ENCODE measurements at regions not wholly inside any gene's neighbourhood (a gene's known extent, or its start where the extent isn't known, plus 50 kb on each side); places are given as distances from the start of the nearest gene placed in this dataset.

- TF ChIP-seq CTCF (IDR thresholded peaks at IDR 0.05): no peak
- no peaks in the 10 kb centered on the region for H3K4me1 ChIP-seq (ENCODE audit: insufficient read depth, low read length)
- H3K27me3 ChIP-seq (ENCODE audit: control insufficient read depth in 1 of 2, insufficient read depth in 2 of 2, low read length in 2 of 2): no peaks in the 10 kb centered on the region
- no peaks in the 10 kb centered on the region for H3K4me1 Mint-ChIP-seq (ENCODE audit: low read depth)
- DNase-seq: no peak
- ChIA-PET POLR2A (no interaction called here), CTCF (no interaction called here)
- H3K4me3 Mint-ChIP-seq: no peak overlapping the region
- H3K27ac Mint-ChIP-seq: no peak overlapping the region
- H3K36me3 Mint-ChIP-seq (ENCODE audit: low read depth): no peaks in the 10 kb centered on the region
- no peak for ATAC-seq (ENCODE audit: poor library complexity)
- no peaks in the 10 kb centered on the region for H3K9me3 ChIP-seq (ENCODE audit: control insufficient read depth in 1 of 2, insufficient read depth in 1 of 2, low read length in 2 of 2)
- H3K27ac ChIP-seq (ENCODE audit: low read depth in 1 of 2, low read length in 2 of 2): no peak overlapping the region
- H3K27me3 Mint-ChIP-seq: no peaks in the 10 kb centered on the region
- intact Hi-C loops (cut with DNase I, micrococcal nuclease): no loop called here
- H3K9me3 Mint-ChIP-seq: no peaks in the 10 kb centered on the region
- H3K4me3 ChIP-seq (ENCODE audit: low read length): no peak overlapping the region
- H3K36me3 ChIP-seq (ENCODE audit: insufficient read depth, low read length): no peaks in the 10 kb centered on the region
Measured at GRCh38 chr3:22101811-22102210, 350.8 kb upstream of the ZNF385D start.

GRCh38 chr3:22103423-22103822 lies 352.4 kb upstream of the ZNF385D start:
- CTCF ChIA-PET: no interaction called here
- H3K27ac Mint-ChIP-seq: no peak overlapping the region
- POLR2A ChIA-PET: no interaction called here

GRCh38 chr3:22106213-22106896 lies 355.3 kb upstream of the ZNF385D start:
- Histone ChIP-seq H3K27ac (ENCODE audit: low read depth in 1 of 2, low read length in 2 of 2) (no peak overlapping the region), H3K9me3 (ENCODE audit: control insufficient read depth in 1 of 2, insufficient read depth in 1 of 2, low read length in 2 of 2) (no peaks in the 10 kb centered on the region), H3K4me1 (ENCODE audit: insufficient read depth, low read length) (no peaks in the 10 kb centered on the region), H3K4me3 (ENCODE audit: low read length) (no peak overlapping the region), H3K27me3 (ENCODE audit: control insufficient read depth in 1 of 2, insufficient read depth in 2 of 2, low read length in 2 of 2) (no peaks in the 10 kb centered on the region), H3K36me3 (ENCODE audit: insufficient read depth, low read length) (no peaks in the 10 kb centered on the region)
- ChIA-PET POLR2A (no interaction called here), CTCF (no interaction called here)
- Mint-ChIP-seq H3K27me3 (no peaks in the 10 kb centered on the region), H3K27ac (no peak overlapping the region), H3K4me3 (no peak overlapping the region), H3K9me3 (no peaks in the 10 kb centered on the region), H3K4me1 (ENCODE audit: low read depth) (no peaks in the 10 kb centered on the region), H3K36me3 (ENCODE audit: low read depth) (no peaks in the 10 kb centered on the region)
- intact Hi-C loops (cut with DNase I, micrococcal nuclease): no loop called here
- no peak for ATAC-seq (ENCODE audit: poor library complexity)
- TF ChIP-seq CTCF (IDR thresholded peaks at IDR 0.05): no peak
- no peak for DNase-seq

More at GRCh38 chr3:22103423-22103822, 352.4 kb upstream of the ZNF385D start:
- DNase-seq: no peak
- no peaks in the 10 kb centered on the region for H3K27me3 Mint-ChIP-seq
- Histone ChIP-seq H3K27ac (ENCODE audit: low read depth in 1 of 2, low read length in 2 of 2) (no peak overlapping the region), H3K9me3 (ENCODE audit: control insufficient read depth in 1 of 2, insufficient read depth in 1 of 2, low read length in 2 of 2) (no peaks in the 10 kb centered on the region), H3K27me3 (ENCODE audit: control insufficient read depth in 1 of 2, insufficient read depth in 2 of 2, low read length in 2 of 2) (no peaks in the 10 kb centered on the region), H3K4me1 (ENCODE audit: insufficient read depth, low read length) (no peaks in the 10 kb centered on the region), H3K4me3 (ENCODE audit: low read length) (no peak overlapping the region), H3K36me3 (ENCODE audit: insufficient read depth, low read length) (no peaks in the 10 kb centered on the region)
- no peaks in the 10 kb centered on the region for H3K36me3 Mint-ChIP-seq (ENCODE audit: low read depth)
- TF ChIP-seq CTCF (IDR thresholded peaks at IDR 0.05): no peak
- no peak for ATAC-seq (ENCODE audit: poor library complexity)
- H3K4me1 Mint-ChIP-seq (ENCODE audit: low read depth): no peaks in the 10 kb centered on the region
- H3K9me3 Mint-ChIP-seq: no peaks in the 10 kb centered on the region
- H3K4me3 Mint-ChIP-seq: no peak overlapping the region
- intact Hi-C loops (cut with DNase I, micrococcal nuclease): no loop called here

All from CD4-positive, alpha-beta T cell (primary cell).